ENCODE measurements at regions not wholly inside any gene's neighbourhood (a gene's known extent, or its start where the extent isn't known, plus 50 kb on each side); places are given as distances from the start of the nearest gene placed in this dataset.

- Histone ChIP-seq H3K18ac (ENCODE audit: insufficient read length, low read depth, low read length) (no peak overlapping the region), H4K8ac (replicated peaks; ENCODE audit: insufficient read length, low read depth, low read length) (no peak overlapping the region), H3K79me2 (ENCODE audit: insufficient read depth, low read length) (no peaks in the 10 kb centered on the region), H2BK5ac (ENCODE audit: insufficient read length, low read length) (no peak overlapping the region), H3K23ac (ENCODE audit: insufficient read length, low read depth, low read length) (no peak overlapping the region), H3T11ph (ENCODE audit: low read length) (no peak overlapping the region), H2AFZ (ENCODE audit: low read length) (no peak overlapping the region), H2BK12ac (ENCODE audit: insufficient read length, low read depth, low read length) (no peak overlapping the region), H3K56ac (ENCODE audit: insufficient read length, low read depth, low read length) (no peak overlapping the region), H3K79me1 (ENCODE audit: insufficient read depth, low read depth, low read length, poor library complexity, severe bottlenecking) (no peaks in the 10 kb centered on the region), H2AK5ac (ENCODE audit: insufficient read length, low read length) (no peak overlapping the region), H3K4me2 (ENCODE audit: insufficient read depth, insufficient read length, low read length) (no peak overlapping the region), H3K23me2 (ENCODE audit: insufficient read length, low read depth, low read length, poor library complexity, severe bottlenecking) (no peaks in the 10 kb centered on the region), H4K5ac (ENCODE audit: insufficient read length, low read depth, low read length) (no peak overlapping the region), H2BK15ac (ENCODE audit: low read depth, low read length) (no peak overlapping the region), H3K27ac (ENCODE audit: insufficient read length, low read depth, low read length) (no peak overlapping the region), H3K9ac (ENCODE audit: extremely low read depth, insufficient read length, low read length) (no peak overlapping the region), H3K4me1 (ENCODE audit: insufficient read depth, low read length) (no peaks in the 10 kb centered on the region), H4K91ac (ENCODE audit: insufficient read length, low read depth, low read length) (no peak overlapping the region), H3K4ac (ENCODE audit: low read depth, low read length) (no peak overlapping the region), H4K20me1 (ENCODE audit: control insufficient read depth, insufficient read depth, insufficient read length) (no peaks in the 10 kb centered on the region), H3K14ac (ENCODE audit: insufficient read depth, low read length) (no peak overlapping the region), H3K27me3 (ENCODE audit: insufficient read depth, low read length) (no peaks in the 10 kb centered on the region), H3K9me3 (ENCODE audit: control insufficient read depth, low read depth, low read length) (no peaks in the 10 kb centered on the region), H2BK120ac (ENCODE audit: low read depth, low read length, poor library complexity, severe bottlenecking) (no peak overlapping the region), H2BK20ac (ENCODE audit: low read depth, low read length, poor library complexity, severe bottlenecking) (no peak overlapping the region)
- Mint-ChIP-seq H3K27me3 (ENCODE audit: low read depth) (peaks cover 1% of the 10 kb centered on the region; the same call in 1 of the 2 replicates), H3K4me1 (no peaks in the 10 kb centered on the region), H3K9me3 (no peaks in the 10 kb centered on the region; a peak in 1 of 5 replicates), H3K36me3 (ENCODE audit: insufficient read depth in 1 of 3, low read depth in 3 of 3) (no peaks in the 10 kb centered on the region; a peak in 1 of 7 replicates), H3K4me3 (no peak overlapping the region), H3K27ac (no peak overlapping the region)
- no peak for TF ChIP-seq CTCF (conservative IDR thresholded peaks at IDR 0.05)
- no peak for DNase-seq
Measured at GRCh38 chr4:36011381-36011780, 232.9 kb downstream of the ARAP2 start.

All from H9 (cell line).